ENCODE measurements at regions not wholly inside any gene's neighbourhood (a gene's known extent, or its start where the extent isn't known, plus 50 kb on each side); places are given as distances from the start of the nearest gene placed in this dataset.
"Not testable (repeated sequence)": the region's sequence is repeated elsewhere in the genome, so short reads cannot be mapped to it uniquely, and the experiment has no call there.

DNA sequence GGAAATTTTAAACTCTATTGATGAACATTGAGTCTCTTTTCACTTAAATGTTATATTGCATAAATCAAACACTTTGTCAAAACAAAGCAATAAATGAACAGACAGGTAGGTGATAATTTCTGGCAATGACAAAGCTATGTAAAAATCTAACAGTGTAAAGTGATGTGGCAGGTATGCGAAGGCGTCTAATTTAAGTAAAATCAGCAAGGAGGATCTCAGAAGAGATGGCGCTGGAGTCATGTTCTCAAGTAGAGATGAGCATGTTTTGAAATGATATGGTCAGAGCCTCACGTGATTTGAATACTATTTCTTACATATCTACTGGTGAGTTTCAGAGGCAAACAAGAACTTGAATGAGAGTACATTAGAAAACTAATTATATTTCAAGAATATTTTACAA is 204.0 kb upstream of the FRG1 start:
- not testable (repeated sequence) for DNase-seq

DNA sequence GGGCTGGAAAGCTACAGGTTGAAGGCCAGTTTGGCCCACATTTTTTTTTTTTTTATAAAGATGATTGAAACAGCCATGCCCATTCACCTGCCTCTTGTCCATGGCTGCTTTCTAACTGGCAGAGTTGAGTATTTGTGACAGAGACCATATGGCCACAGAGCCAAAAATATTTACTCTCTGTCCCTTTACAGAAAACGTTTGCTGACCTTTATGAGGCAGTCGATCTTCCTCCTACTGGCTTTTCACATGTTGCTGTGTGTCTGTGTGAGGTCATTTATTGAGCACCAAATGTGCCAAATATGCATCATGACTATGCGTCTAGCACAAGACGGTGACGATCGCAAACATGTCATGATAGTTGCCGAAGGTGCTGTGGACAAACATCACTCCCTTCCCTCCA is 200.6 kb upstream of the FRG1 start:
- not testable (repeated sequence) for DNase-seq

DNA sequence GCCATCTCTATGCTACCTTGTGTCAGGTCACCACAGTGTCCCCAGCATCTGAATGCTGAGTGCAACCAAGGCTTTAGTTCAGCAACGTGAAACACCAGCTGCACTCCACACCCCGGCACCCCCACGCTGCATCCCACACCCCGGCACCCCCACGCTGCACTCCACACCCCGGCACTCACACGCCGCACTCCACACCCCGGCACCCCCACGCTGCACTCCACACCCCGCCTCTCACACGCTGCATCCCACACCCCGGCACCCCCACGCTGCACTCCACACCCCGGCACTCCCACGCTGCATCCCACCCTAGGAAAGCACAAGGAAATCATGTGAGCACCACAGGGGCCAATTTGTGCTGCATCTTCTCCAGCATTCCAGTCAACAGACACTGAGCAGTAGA is 199.8 kb upstream of the FRG1 start:
- no peak for DNase-seq

DNA sequence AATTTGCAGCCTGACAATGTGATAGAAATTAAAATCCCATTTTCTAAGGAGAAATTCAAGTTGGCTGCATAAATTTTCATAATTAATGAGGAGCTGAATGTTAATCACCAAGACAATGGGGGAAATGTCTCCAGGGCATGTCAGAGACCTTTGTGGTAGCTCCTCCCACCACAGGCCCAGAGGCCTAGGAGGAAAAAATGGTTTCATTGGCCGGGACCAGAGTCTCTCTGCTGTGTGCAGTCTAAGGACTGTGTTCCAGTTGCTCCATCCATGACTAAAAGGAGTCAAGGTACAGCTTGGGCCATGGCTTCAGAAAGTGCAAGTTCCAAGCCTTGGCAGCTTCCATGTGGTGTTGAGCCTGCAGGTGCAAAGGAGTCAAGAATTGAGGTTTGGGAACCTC is 187.6 kb upstream of the FRG1 start:
- DNase-seq = not testable (repeated sequence)

DNA sequence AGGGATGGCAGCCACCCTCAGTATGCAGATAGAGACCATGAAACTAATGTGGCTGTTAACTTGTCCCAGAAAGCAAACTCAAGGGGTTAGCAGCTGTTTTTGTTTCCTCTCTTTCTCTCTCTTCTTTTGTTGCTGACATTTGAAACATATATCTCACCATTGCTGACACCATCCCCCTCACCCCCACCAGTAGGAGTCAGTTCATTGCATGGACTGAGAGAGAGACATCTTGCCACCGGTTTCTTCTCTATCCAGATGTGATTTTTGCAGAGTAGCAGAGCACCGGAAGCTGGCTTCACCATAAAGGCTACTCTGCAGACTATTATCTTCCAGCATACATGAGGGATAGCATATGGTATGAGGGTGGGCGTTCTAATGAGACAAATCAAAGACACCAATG is 177.1 kb upstream of the FRG1 start:
- DNase-seq = no peak

DNA sequence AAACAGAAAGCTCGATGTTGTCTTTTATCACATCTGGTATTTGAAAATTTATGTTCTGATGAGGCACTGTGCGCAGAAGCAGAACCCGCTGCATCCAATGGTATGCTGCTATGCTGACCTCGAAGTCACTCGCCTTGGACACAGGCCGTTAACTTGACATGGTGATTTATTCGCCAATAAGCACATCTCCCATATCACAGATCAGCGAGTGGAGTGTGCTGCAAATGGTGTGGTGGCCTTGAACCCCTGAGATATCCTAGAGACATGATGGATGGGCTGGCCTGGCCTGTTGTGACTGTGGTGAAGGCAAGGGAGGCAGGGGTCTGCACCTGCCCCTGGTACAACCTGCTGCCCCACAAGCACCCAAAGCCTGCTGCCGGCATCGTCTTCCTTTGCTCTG is 175.4 kb upstream of the FRG1 start:
- no peak for DNase-seq

DNA sequence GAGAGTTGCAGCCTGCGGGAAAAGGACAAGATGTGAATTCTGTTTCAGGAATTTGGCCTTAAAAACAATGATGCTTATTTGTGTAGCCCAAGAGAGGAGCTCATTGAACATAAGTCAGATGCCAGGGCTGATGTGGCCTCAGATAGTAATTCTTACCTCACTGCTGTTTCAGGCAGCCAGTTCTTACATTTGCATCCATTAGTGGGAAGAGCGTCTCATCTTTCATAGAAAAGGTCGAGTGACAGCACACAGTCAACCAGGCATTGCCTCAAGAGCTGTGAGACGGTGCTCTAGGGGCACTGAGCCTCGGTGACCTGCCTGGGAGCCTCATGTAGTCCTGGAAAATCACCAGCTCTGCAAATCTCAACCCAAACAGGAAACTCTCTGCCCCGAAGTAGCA is 174.9 kb upstream of the FRG1 start:
- DNase-seq = no peak

DNA sequence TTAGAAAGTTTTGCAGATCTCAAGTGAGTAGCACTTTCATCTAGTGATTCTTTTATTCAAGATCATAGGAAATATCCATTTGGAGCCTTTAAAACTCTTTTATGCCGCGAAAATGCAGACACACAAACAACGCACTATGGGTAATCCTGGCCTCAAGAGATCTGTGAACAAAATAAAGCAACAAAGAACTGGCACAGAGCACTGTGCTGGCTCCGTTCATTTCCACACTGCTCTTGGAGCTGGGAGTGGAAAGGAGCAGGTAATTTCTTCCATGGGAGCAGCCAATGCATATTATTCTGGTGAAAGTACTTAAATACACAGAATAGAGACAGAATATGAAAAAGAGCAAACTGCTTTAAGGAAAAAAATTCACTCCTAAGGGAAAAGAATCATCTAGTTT is 172.7 kb upstream of the FRG1 start:
- DNase-seq = no peak

DNA sequence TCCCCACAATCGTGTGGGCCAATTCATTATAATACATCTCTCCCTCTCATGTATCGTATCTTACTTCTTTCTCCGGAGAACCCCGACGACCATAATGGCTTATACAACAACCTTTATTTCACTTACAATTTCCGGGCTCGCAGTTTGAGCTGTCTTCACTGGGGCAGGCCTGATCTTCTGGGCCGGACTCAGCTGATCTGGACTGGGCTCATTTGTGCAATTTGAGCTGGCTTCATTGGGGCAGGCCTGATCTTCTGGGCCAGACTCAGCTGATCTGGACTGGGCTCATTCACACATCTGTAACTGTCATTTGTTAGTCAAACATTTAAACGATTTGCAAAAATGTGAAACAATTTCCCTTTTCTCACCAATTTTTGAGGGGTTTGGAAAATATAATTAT is 171.5 kb upstream of the FRG1 start:
- DNase-seq = no peak

DNA sequence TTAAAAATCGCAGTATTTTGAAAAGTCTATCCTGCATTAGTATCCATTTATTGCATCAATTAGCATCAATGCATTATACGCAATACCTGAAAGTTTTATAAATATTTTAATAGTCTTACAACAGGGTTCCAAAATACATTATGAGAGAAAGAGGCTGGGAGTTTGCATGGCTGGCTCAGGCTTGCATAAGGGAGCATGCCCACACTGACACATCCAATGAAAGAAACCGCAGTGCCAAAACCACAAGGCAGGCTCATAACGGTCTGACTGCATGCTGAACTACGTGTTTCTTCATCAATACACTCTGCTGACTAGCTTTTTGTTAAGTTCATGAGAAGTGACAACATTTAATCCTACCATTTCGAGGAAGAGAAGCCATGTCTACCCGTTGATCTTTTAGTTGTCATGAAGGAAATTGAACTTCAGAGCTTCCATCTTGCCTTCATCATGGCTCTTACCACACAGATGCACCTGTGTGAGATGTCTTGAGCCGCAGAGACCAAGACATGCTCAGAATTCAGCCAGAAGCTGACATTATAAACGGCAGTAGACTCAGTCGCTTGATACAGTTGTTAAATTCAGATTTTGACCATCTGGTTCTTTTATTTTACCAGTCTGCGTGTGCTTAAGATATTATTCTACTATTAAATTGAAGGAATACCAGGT is 168.8 kb upstream of the FRG1 start:
- DNase-seq = no peak

DNA sequence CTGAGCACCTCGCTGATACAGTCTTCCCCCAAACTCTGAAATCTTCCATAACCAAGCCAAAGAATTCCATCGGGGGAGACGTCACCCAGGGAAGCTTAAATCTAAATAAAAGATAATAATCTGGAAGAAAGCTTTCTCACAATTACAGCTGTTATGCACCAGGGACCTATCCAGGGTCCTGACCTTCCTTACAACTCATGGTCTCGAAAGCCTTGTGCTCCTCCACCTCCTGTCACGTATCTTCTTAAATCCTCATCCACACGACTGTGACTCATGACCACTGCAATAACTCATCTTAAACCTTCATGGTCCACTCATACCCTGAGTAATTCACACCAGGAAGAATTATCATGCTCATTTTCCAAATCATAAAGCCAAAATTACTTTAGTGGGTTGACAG is 166.8 kb upstream of the FRG1 start:
- DNase-seq = no peak

DNA sequence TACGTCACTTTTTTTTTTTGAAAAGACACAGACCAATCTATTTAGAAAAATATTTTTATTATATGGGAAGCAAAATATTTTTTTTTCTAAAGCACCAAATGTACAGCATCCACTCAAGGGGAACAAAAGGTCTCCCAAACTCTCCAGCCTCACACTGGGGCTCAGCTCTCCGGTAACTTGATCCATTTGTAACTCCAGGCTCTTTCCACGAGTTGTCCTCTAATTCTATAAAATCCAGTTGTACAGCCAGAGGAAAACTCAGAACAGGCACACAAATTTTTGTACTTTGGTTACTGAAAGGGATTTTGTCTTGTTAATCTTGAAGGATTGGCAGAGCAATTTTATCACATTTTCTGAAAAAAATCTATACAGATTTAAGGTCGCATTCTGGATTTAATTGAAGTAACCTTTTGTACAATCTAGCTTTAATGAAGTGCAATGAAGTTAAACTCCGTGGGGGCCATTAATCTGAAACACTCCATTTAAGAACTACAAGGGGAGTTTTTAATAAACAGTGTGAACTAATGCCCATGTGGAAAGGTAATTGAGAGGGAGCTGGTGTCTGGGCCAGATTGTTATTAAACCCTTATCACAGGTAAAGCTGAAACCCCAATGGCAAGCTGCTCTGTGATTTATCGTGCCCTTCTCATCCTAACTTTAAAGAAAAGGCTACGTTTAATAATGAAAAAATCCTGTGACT is 161.2 kb upstream of the FRG1 start:
- DNase-seq = no peak

DNA sequence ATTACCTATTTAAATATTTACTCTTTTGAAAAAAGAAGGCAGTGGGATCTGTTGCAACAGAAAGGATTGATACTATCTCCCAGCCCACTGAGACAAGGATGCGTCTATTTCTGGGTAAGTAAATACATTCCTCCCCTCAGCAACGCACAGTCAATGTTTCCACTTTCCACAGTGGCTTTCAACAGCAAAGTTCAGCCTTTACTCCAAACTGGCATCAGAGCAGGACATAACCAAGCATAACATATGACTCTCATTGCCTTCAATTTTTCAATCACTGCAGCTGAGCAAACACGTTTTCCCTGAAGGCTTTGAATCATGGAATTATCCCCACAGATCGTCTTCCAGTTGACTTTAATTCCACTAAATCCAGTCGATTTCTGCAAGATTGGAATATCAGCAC is 160.3 kb upstream of the FRG1 start:
- DNase-seq = no peak

DNA sequence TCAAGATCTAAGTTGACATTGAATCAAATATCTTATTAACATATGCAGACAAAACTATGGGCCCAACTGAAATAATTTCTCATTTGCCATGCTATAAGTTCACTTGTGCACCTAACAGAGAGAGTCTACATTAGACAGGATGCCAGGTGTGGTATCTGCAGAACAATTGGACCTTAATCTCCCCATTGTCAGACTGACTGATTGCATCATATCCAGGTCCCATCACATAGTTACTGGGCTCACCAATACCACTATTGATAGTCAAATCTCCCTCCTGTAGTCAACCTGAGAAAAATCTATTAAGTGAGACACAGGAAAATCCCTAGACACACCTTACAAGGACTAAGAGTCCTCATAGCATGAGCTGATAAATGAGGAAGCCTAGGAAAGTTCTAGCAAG is 156.0 kb upstream of the FRG1 start:
- DNase-seq = no peak

DNA sequence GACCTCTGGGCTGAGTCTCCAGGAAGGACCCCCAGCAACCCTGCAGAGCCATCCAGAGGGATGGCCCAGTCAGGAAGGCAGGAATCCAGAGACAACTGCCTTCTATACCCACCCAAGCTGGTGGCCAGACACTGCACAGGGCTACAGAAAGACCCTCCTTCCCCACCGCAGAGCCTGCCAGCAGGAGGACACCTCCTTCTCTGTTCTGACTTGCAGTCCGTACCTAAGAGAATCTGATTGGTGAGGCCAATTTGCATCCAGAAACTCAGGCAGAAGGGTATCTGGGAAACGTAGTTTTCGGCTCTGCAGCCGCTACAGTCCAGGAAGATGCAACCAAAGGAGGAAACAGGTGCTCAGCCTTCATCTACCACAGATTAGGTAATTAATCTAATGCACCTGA is 155.4 kb upstream of the FRG1 start:
- no peak for DNase-seq

DNA sequence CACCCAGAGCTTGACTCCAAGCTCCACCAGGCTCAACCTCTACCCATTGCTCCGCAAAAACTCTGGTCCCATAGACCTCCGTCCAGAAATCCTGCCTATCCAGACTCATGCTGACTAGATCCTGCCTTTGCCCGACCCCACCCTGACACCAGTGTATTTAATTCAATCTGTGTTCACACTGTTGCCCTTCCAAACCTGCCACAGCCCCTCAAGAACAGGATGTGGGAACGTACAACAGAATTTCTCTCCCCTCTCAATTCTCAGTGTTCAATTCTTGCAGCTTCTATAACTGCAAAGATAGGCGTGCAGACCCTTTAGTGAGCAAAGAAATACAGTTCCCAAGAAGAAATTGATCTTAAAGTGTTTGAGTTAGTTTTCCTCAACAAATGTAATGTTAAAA is 154.2 kb upstream of the FRG1 start:
- no peak for DNase-seq

DNA sequence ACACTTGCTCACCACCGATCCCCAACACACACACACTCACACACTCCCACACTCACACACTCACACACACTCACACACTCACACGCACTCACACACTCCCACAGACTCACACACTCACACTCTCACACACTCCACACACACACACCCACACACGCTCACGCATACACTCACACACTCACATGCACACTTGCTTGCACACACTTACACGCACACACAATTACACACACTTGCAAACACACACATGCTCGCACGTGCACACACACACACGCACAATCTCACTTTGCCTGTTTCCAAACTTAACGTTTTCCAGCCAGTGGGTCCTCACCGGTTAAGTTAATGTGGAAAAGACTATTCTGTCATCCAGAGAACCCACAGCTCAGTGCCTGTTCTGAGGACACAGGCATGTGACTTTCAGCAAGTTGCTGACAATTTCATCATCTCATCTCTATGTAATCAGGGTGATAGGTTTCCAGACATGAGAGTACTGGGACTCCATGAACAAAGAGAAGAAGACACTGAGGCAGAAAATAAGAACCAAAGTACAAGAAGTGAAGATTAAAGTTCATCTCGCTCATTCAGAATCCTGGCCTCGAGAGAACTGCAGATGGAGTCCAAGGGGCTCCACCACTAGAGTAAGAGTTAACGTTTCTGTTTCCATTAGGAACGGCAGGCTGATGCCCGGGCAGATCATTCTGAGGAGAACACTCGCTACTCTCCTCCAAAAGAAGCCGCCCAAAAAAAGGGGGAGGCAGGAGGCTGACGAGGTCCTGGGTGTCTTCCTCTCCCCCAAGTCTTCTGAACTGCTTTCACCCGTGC is 153.2 kb upstream of the FRG1 start:
- no peak for DNase-seq

DNA sequence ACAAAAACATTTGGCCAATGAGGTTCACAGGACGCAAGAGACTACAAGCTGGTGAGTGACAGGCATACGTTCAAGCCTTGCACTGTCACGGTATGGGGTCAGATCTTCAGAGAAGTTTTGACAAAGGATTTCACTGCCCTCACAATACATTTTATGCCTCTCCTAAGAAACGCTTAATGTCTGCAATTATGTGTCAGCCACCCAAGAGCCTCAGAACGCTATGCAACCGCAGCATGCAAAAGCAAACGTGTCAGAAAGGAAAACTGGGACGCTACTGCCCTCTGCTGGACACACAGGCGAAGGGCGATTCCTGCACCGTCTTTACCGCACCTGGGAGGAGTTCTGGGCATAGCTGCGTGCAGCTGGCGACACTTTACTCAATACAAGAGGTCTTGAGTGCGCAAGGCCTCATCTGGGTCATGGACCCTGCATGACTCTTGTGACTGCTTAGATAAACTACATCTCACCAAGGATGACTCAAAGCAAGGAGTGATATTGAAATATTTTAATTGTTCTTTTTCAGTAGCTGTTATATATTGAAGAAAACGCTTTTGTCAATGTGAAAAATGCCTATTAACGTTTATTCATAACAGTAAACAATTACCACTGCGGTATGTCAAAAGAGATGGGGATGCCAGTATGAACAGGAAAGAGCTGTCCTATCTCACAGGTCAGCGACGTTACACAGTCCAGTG is 147.6 kb upstream of the FRG1 start:
- no peak for DNase-seq

DNA sequence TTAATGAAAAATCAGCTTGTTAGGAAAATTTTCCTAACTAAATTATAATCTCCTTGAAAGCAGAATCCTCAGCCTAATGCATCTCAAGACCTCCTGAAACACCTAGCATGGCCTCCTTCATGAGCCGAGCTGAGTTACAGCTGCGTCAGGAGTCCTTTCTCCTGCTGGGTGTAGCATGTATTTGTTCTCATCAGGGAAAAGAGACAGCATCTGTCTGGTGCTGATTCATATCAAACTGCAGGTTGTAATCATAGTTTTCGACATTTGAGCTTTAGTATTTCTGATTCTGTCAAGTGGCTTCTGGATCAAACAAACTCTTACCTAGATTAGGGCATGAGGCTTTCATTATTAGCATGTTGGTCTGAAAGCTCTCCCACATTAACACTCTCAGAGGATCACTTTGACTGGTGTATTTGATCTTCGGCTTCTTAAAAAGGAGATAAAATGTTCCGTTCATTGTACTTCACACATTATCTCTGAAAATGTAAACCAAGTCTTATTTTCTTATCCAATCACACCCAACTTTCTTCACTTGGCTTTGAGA is 140.1 kb upstream of the FRG1 start:
- no peak for DNase-seq

DNA sequence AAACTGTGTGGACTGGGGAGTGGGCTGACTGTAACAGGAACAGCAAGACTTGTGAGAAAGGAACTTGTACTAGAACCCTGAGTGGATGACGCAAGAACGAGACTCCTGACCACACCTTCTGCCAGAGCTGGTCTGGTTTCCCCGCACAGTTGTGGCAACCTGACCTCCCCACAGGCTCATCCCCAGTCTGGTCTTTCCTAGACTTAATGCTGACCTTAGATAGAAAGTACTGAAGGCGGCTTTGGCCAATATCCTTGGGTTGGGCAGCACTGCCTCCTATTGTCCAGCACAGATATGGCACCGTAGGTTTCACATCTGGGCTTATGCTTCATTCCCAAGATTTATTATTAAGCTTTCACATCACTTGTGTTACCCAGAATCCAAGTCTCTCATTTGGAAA is 137.8 kb upstream of the FRG1 start:
- DNase-seq = no peak

DNA sequence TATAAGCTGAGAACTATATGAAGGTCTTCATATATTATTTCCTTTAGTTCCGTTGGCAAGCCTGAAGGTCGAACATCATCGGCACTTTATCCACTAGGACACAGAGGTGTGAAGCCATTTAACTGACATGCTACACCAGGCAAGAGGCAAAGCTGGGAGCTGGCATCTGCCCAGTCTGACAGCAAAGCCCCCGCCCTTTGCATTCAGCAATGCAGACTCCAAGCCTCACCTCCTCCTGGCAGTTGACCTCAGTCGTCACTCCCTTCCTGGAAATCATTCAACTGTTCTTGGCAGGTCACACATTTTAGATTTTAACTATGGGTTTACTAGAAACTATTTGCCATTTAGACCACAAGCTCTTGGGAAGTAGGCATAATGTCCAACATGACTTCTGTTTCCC is 135.8 kb upstream of the FRG1 start:
- DNase-seq = no peak

DNA sequence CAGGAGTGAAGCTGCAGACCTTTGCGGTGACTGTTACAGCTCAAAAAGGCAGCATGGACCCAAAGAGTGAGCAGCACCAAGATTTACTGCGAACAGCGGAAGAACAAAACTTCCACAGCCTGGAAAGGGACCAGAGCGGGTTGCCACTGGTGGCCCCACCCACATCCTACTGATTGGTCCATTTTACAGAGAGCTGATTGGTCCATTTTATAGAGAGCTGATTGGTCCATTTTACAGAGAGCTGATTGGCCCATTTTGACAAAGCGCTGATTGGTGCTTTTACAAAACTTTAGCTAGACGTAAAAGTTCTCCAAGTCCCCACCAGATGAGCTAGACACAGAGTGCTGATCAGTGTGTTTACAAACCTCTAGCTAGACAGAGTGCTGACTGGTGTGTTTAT is 134.2 kb upstream of the FRG1 start:
- DNase-seq = no peak

DNA sequence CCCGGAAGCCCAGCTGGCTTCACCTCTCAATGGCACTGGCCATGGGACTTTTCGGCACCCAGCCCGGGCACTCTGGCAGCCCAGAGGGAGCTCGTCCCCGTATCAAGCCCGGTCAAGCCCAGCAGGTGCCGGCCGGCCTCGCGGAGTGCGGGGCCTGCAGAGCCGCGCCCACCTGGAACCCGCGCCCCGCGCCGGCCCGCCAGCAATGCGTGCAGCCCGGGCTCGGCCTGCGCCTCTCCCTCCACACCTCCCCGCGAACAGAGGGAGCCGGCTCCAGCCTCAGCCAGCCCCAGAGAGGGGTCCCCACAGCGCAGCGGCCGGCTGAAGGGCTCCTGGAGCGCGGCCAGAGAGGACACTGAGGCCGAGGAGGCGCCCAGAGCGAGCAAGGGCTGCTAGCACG is 133.6 kb upstream of the FRG1 start:
- no peak for DNase-seq
